Mesendoderm (in vitro differentiated cells): ENCODE measurements at regions not wholly inside any gene's neighbourhood (a gene's known extent, or its start where the extent isn't known, plus 50 kb on each side); places are given as distances from the start of the nearest gene placed in this dataset.
"Not testable (repeated sequence)": the region's sequence is repeated elsewhere in the genome, so short reads cannot be mapped to it uniquely, and the experiment has no call there.

Experiments used
- DNase-seq: peaks from one replicate; pipeline ENCODE4 v3.0.0; 2013
- H2AK5ac ChIP-seq: 2 replicates; pipeline ENCODE4 v1.6.1; 2013; ENCODE audit warnings: low read length, inconsistent platforms
- H2BK120ac ChIP-seq: 2 replicates; pipeline ENCODE4 v1.6.1; 2013; ENCODE audit warnings: low read depth, mild to moderate bottlenecking, low read length, moderate library complexity, mixed read lengths
- H2BK15ac ChIP-seq: replicated peaks from 2 replicates; pipeline ENCODE4 v1.6.1; 2013; ENCODE audit warnings: low read depth, mild to moderate bottlenecking, moderate library complexity
- H2BK5ac ChIP-seq: 2 replicates; pipeline ENCODE4 v1.6.1; 2013; ENCODE audit warnings: low read length, inconsistent platforms
- H3K18ac ChIP-seq: 2 replicates; pipeline ENCODE4 v1.6.1; 2013; ENCODE audit warnings: mild to moderate bottlenecking, low read length, mixed read lengths
- H3K23ac ChIP-seq: one replicate; pipeline ENCODE4 v1.6.1; 2013; ENCODE audit warnings: low read length
- H3K27ac ChIP-seq: 2 replicates; pipeline ENCODE4 v1.5.1; 2013; ENCODE audit warnings: low read depth, mild to moderate bottlenecking, inconsistent platforms, low read length, moderate library complexity
- H3K27me3 ChIP-seq: 2 replicates; pipeline ENCODE4 v1.6.1; 2013; ENCODE audit warnings: low read length, control low read depth, mild to moderate bottlenecking, inconsistent platforms; ENCODE audit not compliant: insufficient read depth, poor library complexity
- H3K36me3 ChIP-seq: 2 replicates; pipeline ENCODE4 v1.6.1; 2013; ENCODE audit warnings: low read length, inconsistent platforms; ENCODE audit not compliant: control insufficient read depth, insufficient read depth
- H3K4ac ChIP-seq: one replicate; pipeline ENCODE4 v1.6.1; 2013; ENCODE audit warnings: low read depth, mild to moderate bottlenecking, low read length, moderate library complexity
- H3K4me1 ChIP-seq: 2 replicates; pipeline ENCODE4 v1.6.1; 2013; ENCODE audit warnings: low read depth, low read length, inconsistent platforms; ENCODE audit not compliant: control insufficient read depth
- H3K4me2 ChIP-seq: 2 replicates; pipeline ENCODE4 v1.6.1; 2013; ENCODE audit warnings: low read length
- H3K4me3 ChIP-seq: 2 replicates; pipeline ENCODE4 v1.5.1; 2013; ENCODE audit warnings: mild to moderate bottlenecking, low read length
- H3K56ac ChIP-seq: one replicate; pipeline ENCODE4 v1.6.1; 2013; ENCODE audit warnings: low read length
- H3K79me1 ChIP-seq: 2 replicates; pipeline ENCODE4 v1.6.1; 2013; ENCODE audit warnings: low read length, inconsistent platforms
- H3K79me2 ChIP-seq: 2 replicates; pipeline ENCODE4 v1.6.1; 2013; ENCODE audit warnings: mild to moderate bottlenecking, low read length; ENCODE audit not compliant: control insufficient read depth, insufficient read depth
- H3K9ac ChIP-seq: 2 replicates; pipeline ENCODE4 v1.6.1; 2013; ENCODE audit warnings: low read length, inconsistent platforms
- H4K5ac ChIP-seq: one replicate; pipeline ENCODE4 v1.6.1; 2013; ENCODE audit warnings: low read length
- H4K8ac ChIP-seq: one replicate; pipeline ENCODE4 v1.6.1; 2013; ENCODE audit warnings: low read depth, mild to moderate bottlenecking, control low read depth, low read length, moderate library complexity
- WGBS: extraction: QIAGEN DNeasy Blood & Tissue Kit; methylation state at CpG from one replicate; pipeline ENCODE4 v1.1.7; 2013; ENCODE audit warnings: low lambda C conversion rate, missing lambda C conversion rate; ENCODE audit not compliant: insufficient coverage; ENCODE audit errors: extremely low coverage; 5-methylcytosine and 5-hydroxymethylcytosine counted together

DNA sequence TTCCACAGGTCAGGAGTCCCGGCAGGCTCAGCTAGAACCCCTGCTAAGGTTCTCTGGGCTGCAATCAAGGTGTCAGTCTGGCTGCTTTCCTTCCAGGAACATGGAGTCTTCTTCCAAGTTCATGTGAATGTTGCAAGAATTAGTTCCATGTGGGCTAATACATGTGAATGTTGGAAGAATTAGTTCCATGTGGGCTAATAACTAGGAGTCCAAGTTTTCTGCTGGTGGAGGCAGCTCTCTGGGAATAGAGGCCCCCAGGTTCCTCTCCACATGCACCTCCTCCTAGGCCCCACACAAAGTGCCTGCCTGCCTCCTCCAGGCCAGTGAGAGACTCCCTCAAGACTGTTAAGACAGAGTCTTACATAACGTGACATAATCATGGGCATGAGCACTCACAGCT, 140.8 kb upstream of the SLC35G4 start:
- Histone ChIP-seq H3K4me2 (no peak overlapping the region), H4K5ac (no peak overlapping the region), H3K27me3 (no peaks in the 10 kb centered on the region), H2AK5ac (no peak overlapping the region), H3K79me1 (no peaks in the 10 kb centered on the region), H3K4me1 (no peaks in the 10 kb centered on the region), H3K23ac (no peak overlapping the region), H2BK15ac (no peak overlapping the region), H3K36me3 (no peaks in the 10 kb centered on the region), H3K27ac (no peak overlapping the region), H3K79me2 (no peaks in the 10 kb centered on the region), H2BK5ac (no peak overlapping the region), H3K56ac (no peak overlapping the region), H3K4ac (no peak overlapping the region), H3K9ac (no peak overlapping the region), H4K8ac (no peak overlapping the region), H3K4me3 (no peak overlapping the region), H3K18ac (no peak overlapping the region), H2BK120ac (no peak overlapping the region)
- DNase-seq = peak; percentile 14
- no CpG with 5 or more reads among the region's 2 CpGs for WGBS

- Histone ChIP-seq H3K4ac (no peak overlapping the region), H3K23ac (no peak overlapping the region), H3K4me1 (no peaks in the 10 kb centered on the region), H4K5ac (no peak overlapping the region), H3K79me1 (no peaks in the 10 kb centered on the region), H3K56ac (no peak overlapping the region), H2BK120ac (no peak overlapping the region), H3K4me2 (no peak overlapping the region), H3K27ac (no peak overlapping the region), H3K9ac (no peak overlapping the region), H2BK15ac (no peak overlapping the region), H3K4me3 (no peak overlapping the region), H4K8ac (no peak overlapping the region), H3K27me3 (no peaks in the 10 kb centered on the region), H2BK5ac (no peak overlapping the region), H3K36me3 (no peaks in the 10 kb centered on the region), H3K79me2 (no peaks in the 10 kb centered on the region), H3K18ac (no peak overlapping the region), H2AK5ac (no peak overlapping the region)
- no peak for DNase-seq
- 100% methylated on average over 1 of the region's 3 CpGs for WGBS
Observed at GRCh38 chr18:11468120-11468519, 141.3 kb upstream of the SLC35G4 start.

DNA sequence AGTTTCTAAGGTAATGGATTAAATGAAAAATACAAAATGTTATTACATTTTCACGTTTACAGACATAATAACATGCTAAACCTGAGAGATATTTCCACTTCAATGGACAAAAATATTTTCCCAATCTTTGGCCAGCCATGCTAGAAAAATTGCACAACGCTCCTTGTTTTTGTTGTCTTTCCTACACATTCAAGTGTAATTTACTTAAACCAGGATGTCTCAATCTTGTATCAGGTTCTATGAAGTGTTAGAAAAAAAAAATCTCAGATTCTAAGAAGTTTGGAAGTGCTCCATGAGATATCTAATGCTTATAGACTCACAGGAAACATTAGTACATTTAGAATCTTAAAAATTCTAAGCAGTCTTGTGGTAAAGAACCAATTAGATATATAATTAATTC, 141.8 kb upstream of the SLC35G4 start:
- H4K8ac ChIP-seq = no peak overlapping the region
- no peak overlapping the region for H3K23ac ChIP-seq
- no peaks in the 10 kb centered on the region for H3K79me1 ChIP-seq
- H3K56ac ChIP-seq = no peak overlapping the region
- no peak overlapping the region for H4K5ac ChIP-seq
- H3K4ac ChIP-seq = no peak overlapping the region
- H3K4me1 ChIP-seq = no peaks in the 10 kb centered on the region
- no peak overlapping the region for H3K18ac ChIP-seq
- no peak overlapping the region for H3K4me3 ChIP-seq
- H3K4me2 ChIP-seq = no peak overlapping the region
- H2BK15ac ChIP-seq = no peak overlapping the region
- WGBS = no CpG with 5 or more reads among the region's 2 CpGs
- no peak overlapping the region for H3K27ac ChIP-seq
- H3K79me2 ChIP-seq = no peaks in the 10 kb centered on the region
- H2BK120ac ChIP-seq = no peak overlapping the region
- no peaks in the 10 kb centered on the region for H3K36me3 ChIP-seq
- no peak overlapping the region for H2AK5ac ChIP-seq
- H3K9ac ChIP-seq = no peak overlapping the region
- DNase-seq = no peak
- no peaks in the 10 kb centered on the region for H3K27me3 ChIP-seq
- no peak overlapping the region for H2BK5ac ChIP-seq

GRCh38 chr18:11464129-11464528, 145.3 kb upstream of the SLC35G4 start:
- no CpG with 5 or more reads among the region's 2 CpGs for WGBS
- Histone ChIP-seq H3K56ac (no peak overlapping the region), H3K23ac (no peak overlapping the region), H3K4me1 (no peaks in the 10 kb centered on the region), H3K18ac (no peak overlapping the region), H2BK5ac (no peak overlapping the region), H2BK15ac (no peak overlapping the region), H3K79me2 (no peaks in the 10 kb centered on the region), H3K27ac (no peak overlapping the region), H3K27me3 (no peaks in the 10 kb centered on the region), H2BK120ac (no peak overlapping the region), H3K4ac (no peak overlapping the region), H3K79me1 (no peaks in the 10 kb centered on the region), H4K5ac (no peak overlapping the region), H3K9ac (no peak overlapping the region), H3K36me3 (no peaks in the 10 kb centered on the region), H3K4me3 (no peak overlapping the region), H3K4me2 (no peak overlapping the region), H4K8ac (no peak overlapping the region), H2AK5ac (no peak overlapping the region)
- no peak for DNase-seq

GRCh38 chr18:11458447-11458846, 150.9 kb upstream of the SLC35G4 start:
- Histone ChIP-seq H3K27me3 (no peaks in the 10 kb centered on the region), H3K36me3 (no peaks in the 10 kb centered on the region), H3K56ac (no peak overlapping the region), H4K8ac (no peak overlapping the region), H2BK15ac (no peak overlapping the region), H2BK5ac (no peak overlapping the region), H3K23ac (no peak overlapping the region), H3K4me3 (no peak overlapping the region), H2AK5ac (no peak overlapping the region), H3K18ac (no peak overlapping the region), H3K4me2 (no peak overlapping the region), H3K9ac (no peak overlapping the region), H2BK120ac (no peak overlapping the region), H3K79me2 (no peaks in the 10 kb centered on the region), H3K4me1 (no peaks in the 10 kb centered on the region), H3K4ac (no peak overlapping the region), H3K27ac (no peak overlapping the region), H4K5ac (no peak overlapping the region), H3K79me1 (no peaks in the 10 kb centered on the region)
- DNase-seq = no peak
- no CpG with 5 or more reads among the region's 3 CpGs for WGBS

- H3K27ac ChIP-seq, H3K18ac ChIP-seq, H2BK5ac ChIP-seq, H2AK5ac ChIP-seq, H3K9ac ChIP-seq, H3K4me1 ChIP-seq, H3K23ac ChIP-seq, H3K4ac ChIP-seq, H3K79me2 ChIP-seq, H3K36me3 ChIP-seq, H2BK15ac ChIP-seq, H4K5ac ChIP-seq, DNase-seq, H2BK120ac ChIP-seq, H3K27me3 ChIP-seq, H3K4me2 ChIP-seq, H3K79me1 ChIP-seq, H3K56ac ChIP-seq, H4K8ac ChIP-seq, H3K4me3 ChIP-seq: not testable (repeated sequence)
- no CpG with 5 or more reads among the region's 3 CpGs for WGBS
Observed at GRCh38 chr18:11457853-11458252, 151.5 kb upstream of the SLC35G4 start.
